ENCODE measurements at regions not wholly inside any gene's neighbourhood (a gene's known extent, or its start where the extent isn't known, plus 50 kb on each side); places are given as distances from the start of the nearest gene placed in this dataset.

- DNase-seq = no peak
Observed at GRCh38 chr6:137737836-137738596, 129.0 kb upstream of the TNFAIP3 start.

- DNase-seq = no peak
Observed at GRCh38 chr6:137738931-137739504, 128.0 kb upstream of the TNFAIP3 start.

- DNase-seq = no peak
Observed at GRCh38 chr6:137739544-137739943, 127.5 kb upstream of the TNFAIP3 start.

- DNase-seq = no peak
Observed at GRCh38 chr6:137740091-137740755, 126.8 kb upstream of the TNFAIP3 start.

GRCh38 chr6:137740967-137741761 is 125.9 kb upstream of the TNFAIP3 start:
- DNase-seq = no peak

- no peak for DNase-seq
Observed at GRCh38 chr6:137743493-137743892, 123.6 kb upstream of the TNFAIP3 start.

GRCh38 chr6:137744877-137745276 is 122.2 kb upstream of the TNFAIP3 start:
- no peak for DNase-seq

- no peak for DNase-seq
Observed at GRCh38 chr6:137745321-137745720, 121.7 kb upstream of the TNFAIP3 start.

- DNase-seq = no peak
Observed at GRCh38 chr6:137746264-137746663, 120.8 kb upstream of the TNFAIP3 start.

GRCh38 chr6:137749696-137750211 is 117.3 kb upstream of the TNFAIP3 start:
- DNase-seq = no peak

GRCh38 chr6:137750297-137750696 is 116.8 kb upstream of the TNFAIP3 start:
- no peak for DNase-seq

GRCh38 chr6:137751768-137752560 is 115.1 kb upstream of the TNFAIP3 start:
- no peak for DNase-seq

GRCh38 chr6:137754366-137754765 is 112.7 kb upstream of the TNFAIP3 start:
- no peak for DNase-seq

GRCh38 chr6:137754866-137755265 is 112.2 kb upstream of the TNFAIP3 start:
- no peak for DNase-seq

- DNase-seq = no peak
Observed at GRCh38 chr6:137755284-137755683, 111.8 kb upstream of the TNFAIP3 start.

- DNase-seq = no peak
Observed at GRCh38 chr6:137756788-137757187, 110.3 kb upstream of the TNFAIP3 start.

GRCh38 chr6:137758661-137759060 is 108.4 kb upstream of the TNFAIP3 start:
- DNase-seq = no peak

GRCh38 chr6:137759624-137760023 is 107.4 kb upstream of the TNFAIP3 start:
- DNase-seq = no peak

- DNase-seq = no peak
Observed at GRCh38 chr6:137761072-137761471, 106.0 kb upstream of the TNFAIP3 start.

- no peak for DNase-seq
Observed at GRCh38 chr6:137761487-137761886, 105.6 kb upstream of the TNFAIP3 start.

- DNase-seq = no peak
Observed at GRCh38 chr6:137762168-137763090, 104.6 kb upstream of the TNFAIP3 start.
